MCF 10A (cell line): ENCODE measurements at regions not wholly inside any gene's neighbourhood (a gene's known extent, or its start where the extent isn't known, plus 50 kb on each side); places are given as distances from the start of the nearest gene placed in this dataset.

Experiments used
- BruUV-seq: library from RNA; stranded (reverse); fragments of 400-500 nt; replicated peaks from 2 replicates; lab custom pipeline; 2021; lab: Mats Ljungman, UMichigan
- CTCF ChIA-PET: fragments of 300-600 bp; sonication (Branson Sonifier 250); formaldehyde crosslinking; extraction: SDS; loops from one replicate; lab custom pipeline; 2021; ENCODE audit warnings: antibody characterized with exemption, inconsistent platforms; lab: Yijun Ruan, JAX
- POLR2A ChIA-PET: fragments of 300-600, 350-650 bp; sonication (Branson Sonifier 250); formaldehyde crosslinking; extraction: SDS; loops from one replicate; lab custom pipeline; 2020; ENCODE audit warnings: antibody characterized with exemption, inconsistent platforms; lab: Yijun Ruan, JAX
- DNase-seq: peaks from one replicate; pipeline ENCODE4 v3.0.0-alpha.2; 2018; ENCODE audit not compliant: unreplicated experiment
- H3K27ac Mint-ChIP-seq: one replicate; pipeline ENCODE4 v1.8.0; 2022; ENCODE audit warnings: mild to moderate bottlenecking, low read depth, mixed read lengths; ENCODE audit not compliant: unreplicated experiment
- H3K27me3 Mint-ChIP-seq: one replicate; pipeline ENCODE4 v1.8.0; 2022; ENCODE audit warnings: mixed read lengths; ENCODE audit not compliant: insufficient read depth, unreplicated experiment
- H3K36me3 Mint-ChIP-seq: one replicate; pipeline ENCODE4 v1.8.0; 2022; ENCODE audit warnings: mild to moderate bottlenecking, moderate library complexity, mixed read lengths; ENCODE audit not compliant: insufficient read depth, unreplicated experiment
- H3K4me1 Mint-ChIP-seq: one replicate; pipeline ENCODE4 v1.8.0; 2022; ENCODE audit warnings: mixed read lengths; ENCODE audit not compliant: insufficient read depth, unreplicated experiment
- H3K4me3 Mint-ChIP-seq: one replicate; pipeline ENCODE4 v1.8.0; 2022; ENCODE audit warnings: mild to moderate bottlenecking, moderate library complexity, mixed read lengths; ENCODE audit not compliant: unreplicated experiment
- H3K9me3 Mint-ChIP-seq: one replicate; pipeline ENCODE4 v1.8.0; 2022; ENCODE audit warnings: mixed read lengths; ENCODE audit not compliant: unreplicated experiment
- intact Hi-C: fragments of 100-400 bp; cut with micrococcal nuclease; formaldehyde crosslinking; loops from 2 replicates; pipeline ENCODE4 v1.14.1; 2022
- TF ChIP-seq, protein P1 (sequence below): fragments of 200-600 bp; IDR thresholded peaks from one replicate; pipeline ENCODE4 v1.8.0; 2022; ENCODE audit warnings: antibody characterized with exemption, mild to moderate bottlenecking; ENCODE audit not compliant: unreplicated experiment

DNA sequence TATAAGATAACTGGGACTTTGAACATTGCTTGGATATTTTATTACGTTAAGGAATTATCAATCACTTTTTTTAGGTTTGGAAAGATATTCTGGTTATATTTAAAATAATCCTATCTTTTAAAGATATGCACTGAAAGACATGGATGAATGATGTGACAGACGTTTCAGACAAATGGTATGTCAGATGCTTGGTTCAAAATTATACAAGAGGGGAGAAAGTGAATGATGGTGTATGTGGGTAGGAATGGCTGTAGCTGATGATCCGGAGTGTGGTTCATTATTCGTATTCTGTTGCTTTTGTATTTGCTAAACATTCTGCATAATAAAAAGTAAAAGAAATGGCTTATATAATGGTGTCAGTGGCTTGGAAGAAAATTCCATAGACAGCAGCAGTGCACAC, 51.0 kb upstream of the SNRPB2 start:
- Mint-ChIP-seq H3K4me1 (no peaks in the 10 kb centered on the region), H3K36me3 (no peaks in the 10 kb centered on the region), H3K27me3 (no peaks in the 10 kb centered on the region), H3K4me3 (no peak overlapping the region), H3K9me3 (no peaks in the 10 kb centered on the region), H3K27ac (no peak overlapping the region)
- TF ChIP-seq, protein P1, sequence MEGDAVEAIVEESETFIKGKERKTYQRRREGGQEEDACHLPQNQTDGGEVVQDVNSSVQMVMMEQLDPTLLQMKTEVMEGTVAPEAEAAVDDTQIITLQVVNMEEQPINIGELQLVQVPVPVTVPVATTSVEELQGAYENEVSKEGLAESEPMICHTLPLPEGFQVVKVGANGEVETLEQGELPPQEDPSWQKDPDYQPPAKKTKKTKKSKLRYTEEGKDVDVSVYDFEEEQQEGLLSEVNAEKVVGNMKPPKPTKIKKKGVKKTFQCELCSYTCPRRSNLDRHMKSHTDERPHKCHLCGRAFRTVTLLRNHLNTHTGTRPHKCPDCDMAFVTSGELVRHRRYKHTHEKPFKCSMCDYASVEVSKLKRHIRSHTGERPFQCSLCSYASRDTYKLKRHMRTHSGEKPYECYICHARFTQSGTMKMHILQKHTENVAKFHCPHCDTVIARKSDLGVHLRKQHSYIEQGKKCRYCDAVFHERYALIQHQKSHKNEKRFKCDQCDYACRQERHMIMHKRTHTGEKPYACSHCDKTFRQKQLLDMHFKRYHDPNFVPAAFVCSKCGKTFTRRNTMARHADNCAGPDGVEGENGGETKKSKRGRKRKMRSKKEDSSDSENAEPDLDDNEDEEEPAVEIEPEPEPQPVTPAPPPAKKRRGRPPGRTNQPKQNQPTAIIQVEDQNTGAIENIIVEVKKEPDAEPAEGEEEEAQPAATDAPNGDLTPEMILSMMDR = no peak
- no TSS peak for BruUV-seq
- POLR2A ChIA-PET = no interaction called here
- CTCF ChIA-PET = no interaction called here
- intact Hi-C loops = no loop called here
- DNase-seq = no peak

DNA sequence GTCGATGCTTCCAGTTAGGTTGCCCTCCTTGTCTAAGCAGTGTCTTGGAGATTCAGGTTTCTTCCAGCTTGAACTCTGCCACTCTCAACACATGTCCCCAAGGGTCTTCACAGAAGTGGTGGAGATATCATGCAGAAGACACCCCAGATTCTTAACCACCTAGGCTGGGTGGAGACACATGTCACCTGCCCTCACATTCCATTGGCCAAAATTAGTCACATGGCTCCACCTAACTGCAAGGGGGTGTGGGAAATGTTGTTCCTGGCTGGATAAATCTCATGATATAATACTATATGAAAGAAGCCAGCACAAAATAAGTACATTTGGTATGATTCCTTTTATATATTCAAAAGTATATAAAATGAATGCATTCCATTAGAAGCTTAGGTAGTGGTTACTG, 52.9 kb upstream of the SNRPB2 start:
- ChIA-PET POLR2A (no interaction called here), CTCF (interaction anchor here (0.6 to 0.7 kb wide), 2 partner anchors 16 to 61 kb away, joined by 3 read pairs; no protein-coding TSS in a partner anchor)
- H3K4me3 Mint-ChIP-seq = no peak overlapping the region
- no peaks in the 10 kb centered on the region for H3K36me3 Mint-ChIP-seq
- TF ChIP-seq, protein P1 = no peak
- H3K4me1 Mint-ChIP-seq = no peaks in the 10 kb centered on the region
- no peak overlapping the region for H3K27ac Mint-ChIP-seq
- intact Hi-C loops = no loop called here
- no peaks in the 10 kb centered on the region for H3K9me3 Mint-ChIP-seq
- no TSS peak for BruUV-seq
- no peak for DNase-seq
- H3K27me3 Mint-ChIP-seq = no peaks in the 10 kb centered on the region

DNA sequence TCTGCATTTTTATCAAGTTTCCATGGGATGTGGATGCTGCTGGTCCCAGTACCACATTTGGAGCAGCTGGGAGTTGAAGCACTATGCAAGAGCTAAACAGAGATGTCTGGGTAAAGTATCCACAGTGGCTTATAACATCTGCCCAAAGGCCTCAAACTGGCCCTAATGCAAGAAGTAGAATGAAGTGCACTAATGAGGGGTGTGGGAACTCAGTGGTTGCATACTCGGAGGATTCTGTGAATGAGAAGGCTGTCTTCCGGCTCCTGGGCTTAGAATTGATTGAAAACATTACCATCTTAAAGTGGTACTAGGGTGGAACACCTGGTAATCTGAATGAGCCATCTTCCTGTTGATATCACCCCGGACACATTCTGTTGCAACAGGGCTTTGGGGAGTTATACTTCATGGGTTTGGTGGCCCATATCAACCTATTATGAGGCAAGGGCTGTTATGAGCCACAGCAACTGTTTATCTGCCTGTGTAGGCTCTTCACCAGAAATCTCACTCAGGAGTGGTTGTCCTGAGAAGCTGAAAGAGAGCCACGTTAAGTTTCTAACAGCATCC, 54.7 kb upstream of the SNRPB2 start:
- CTCF ChIA-PET = interaction anchor here (1.2 kb wide), 1 partner anchor 12 kb away, joined by 4 read pairs; no protein-coding TSS in a partner anchor
- H3K4me1 Mint-ChIP-seq = no peaks in the 10 kb centered on the region
- DNase-seq = no peak
- BruUV-seq = no TSS peak
- intact Hi-C loops = no loop called here
- TF ChIP-seq, protein P1 = no peak
- no peak overlapping the region for H3K27ac Mint-ChIP-seq
- H3K4me3 Mint-ChIP-seq = no peak overlapping the region
- POLR2A ChIA-PET = no interaction called here
- H3K9me3 Mint-ChIP-seq = no peaks in the 10 kb centered on the region
- H3K27me3 Mint-ChIP-seq = no peaks in the 10 kb centered on the region
- no peaks in the 10 kb centered on the region for H3K36me3 Mint-ChIP-seq

DNA sequence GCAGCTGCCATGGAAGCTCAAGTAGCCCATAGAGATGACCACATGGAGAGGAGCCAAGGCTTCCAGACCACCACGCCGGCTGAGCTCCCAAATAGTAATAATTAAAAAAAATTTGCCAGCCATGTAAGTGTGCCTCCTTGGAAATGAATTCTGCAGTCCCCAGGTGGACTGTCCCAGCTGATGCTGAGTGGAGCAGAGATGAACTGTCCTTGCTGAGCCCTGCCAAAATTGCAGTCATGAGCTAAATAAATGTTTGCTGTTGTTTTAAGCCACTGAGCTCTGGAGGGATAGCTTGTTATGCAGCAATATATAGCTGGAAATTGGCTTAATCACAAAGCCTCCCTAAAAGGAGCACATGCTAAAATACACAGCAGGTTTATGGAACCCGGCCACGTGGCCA, 55.6 kb upstream of the SNRPB2 start:
- DNase-seq = no peak
- Mint-ChIP-seq H3K4me1 (no peaks in the 10 kb centered on the region), H3K9me3 (no peaks in the 10 kb centered on the region), H3K27ac (no peak overlapping the region), H3K36me3 (no peaks in the 10 kb centered on the region), H3K27me3 (no peaks in the 10 kb centered on the region), H3K4me3 (no peak overlapping the region)
- TF ChIP-seq, protein P1 = no peak
- intact Hi-C loops = no loop called here
- ChIA-PET POLR2A (interaction anchor here (0.7 kb wide), 1 partner anchor 9 kb away, joined by 3 read pairs; no protein-coding TSS in a partner anchor), CTCF (interaction anchor here (0.6 to 1.2 kb wide), 2 partner anchors 10 to 11 kb away, joined by 3 to 4 read pairs; no protein-coding TSS in a partner anchor)
- BruUV-seq = no TSS peak
